Inferior parietal cortex (tissue), 1 donor: ENCODE measurements at regions not wholly inside any gene's neighbourhood (a gene's known extent, or its start where the extent isn't known, plus 50 kb on each side); places are given as distances from the start of the nearest gene placed in this dataset.

Source experiments
- DNase-seq: peaks from one replicate; pipeline ENCODE4 v3.0.0-alpha.2; 2016; ENCODE audit errors: extremely low spot score

GRCh38 chr3:135740211-135740610, 225.3 kb upstream of the PPP2R3A start:
- DNase-seq, result no peak

DNA sequence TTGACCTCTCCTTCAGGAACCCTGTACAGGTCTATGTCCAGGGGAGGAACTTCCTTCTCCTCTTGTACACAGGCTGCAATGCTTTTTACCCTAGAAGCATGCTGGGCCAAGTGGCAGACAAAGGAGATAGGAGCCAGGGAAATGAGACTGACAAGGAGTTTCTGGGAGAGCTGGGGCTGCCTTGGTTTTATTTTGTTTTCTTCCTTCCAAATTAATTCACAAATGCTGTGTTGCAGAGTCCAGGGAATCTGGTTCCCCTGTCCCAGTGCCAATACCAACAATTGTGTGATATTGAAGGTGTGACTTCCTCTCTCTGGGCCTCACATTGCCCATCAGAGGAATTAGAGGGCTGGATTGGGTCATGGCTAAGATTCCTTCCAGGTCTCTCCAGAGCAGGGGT, 224.8 kb upstream of the PPP2R3A start:
- DNase-seq, result no peak

DNA sequence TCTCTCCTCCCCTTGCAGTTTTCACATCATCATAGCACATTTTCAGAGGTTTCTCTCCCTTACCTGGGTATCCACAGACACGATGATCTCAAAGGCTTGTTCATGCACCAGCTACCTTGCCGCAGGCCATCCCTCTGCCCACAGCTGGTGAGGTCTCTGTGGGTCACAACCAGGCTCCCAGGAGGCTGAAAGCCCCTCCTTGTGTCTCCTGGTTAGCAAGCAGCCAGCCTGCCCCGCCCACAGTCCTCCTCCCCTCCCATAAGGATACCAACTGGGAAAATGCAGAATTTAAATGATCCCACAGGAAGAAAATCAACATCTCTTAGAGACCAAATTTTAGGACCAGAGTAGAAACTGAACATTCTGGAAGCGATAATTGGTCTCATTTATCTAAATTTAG, 213.5 kb upstream of the PPP2R3A start:
- DNase-seq, result no peak

- DNase-seq, result no peak
Observed at GRCh38 chr3:135752851-135753250, 212.7 kb upstream of the PPP2R3A start.

DNA sequence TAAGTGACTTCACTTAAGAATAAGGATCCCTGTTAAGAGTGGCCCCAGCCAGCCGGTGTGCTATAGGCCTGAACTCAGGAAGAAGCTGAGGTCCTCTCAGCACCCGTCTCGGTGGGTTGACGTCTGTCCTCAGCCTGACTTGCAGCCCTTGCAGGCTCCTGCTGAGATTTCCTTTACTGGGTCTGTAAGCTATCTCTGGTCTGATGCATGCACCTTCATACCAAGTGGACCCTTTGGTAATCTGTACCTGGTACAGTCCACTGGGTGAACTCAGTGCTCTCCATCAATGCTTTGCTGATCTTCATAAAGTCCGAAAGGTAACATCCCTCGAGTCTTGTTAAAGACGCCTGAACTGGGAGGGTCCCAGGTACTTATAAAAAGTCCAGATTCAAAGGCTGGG, 212.0 kb upstream of the PPP2R3A start:
- DNase-seq, result no peak

DNA sequence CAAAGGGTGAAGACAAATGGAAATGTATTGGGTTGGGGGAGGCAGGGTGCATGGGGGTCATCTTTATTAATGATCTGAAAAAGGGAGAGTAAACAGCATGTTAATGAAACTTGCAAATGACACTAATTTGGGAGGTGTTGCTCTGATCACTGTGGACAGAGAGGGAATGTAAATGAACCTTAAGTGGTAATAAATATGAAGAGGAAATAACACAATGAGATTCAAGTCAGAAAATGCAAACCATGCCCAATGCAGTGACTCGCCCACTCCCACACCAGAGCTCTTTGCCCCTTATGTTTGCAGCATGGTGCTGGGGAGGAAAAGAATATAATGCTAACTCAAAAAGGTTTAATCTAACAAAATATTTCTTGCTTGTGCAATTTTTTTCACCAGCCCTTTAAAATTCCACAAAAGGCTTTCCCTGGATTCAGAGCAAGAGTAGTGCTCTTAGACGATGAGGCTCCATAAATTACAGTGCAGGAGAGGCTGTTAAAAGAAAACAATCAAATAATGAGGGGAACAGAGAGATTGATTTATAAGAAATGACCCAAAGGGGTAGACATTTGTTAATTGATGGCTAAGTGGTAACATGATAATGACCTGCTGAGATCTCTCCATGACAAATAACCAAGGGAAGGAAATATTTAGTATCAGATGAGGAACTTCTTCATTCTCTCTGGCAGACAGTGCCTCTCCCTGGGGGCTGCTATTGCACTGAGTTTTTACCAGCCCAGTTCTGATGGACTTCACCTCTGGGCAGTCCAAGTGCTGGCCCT, 210.0 kb upstream of the PPP2R3A start:
- DNase-seq, result no peak

GRCh38 chr3:135756106-135756668, 209.3 kb upstream of the PPP2R3A start:
- peak; percentile 12 for DNase-seq

GRCh38 chr3:135757421-135757820, 208.1 kb upstream of the PPP2R3A start:
- DNase-seq, result no peak

GRCh38 chr3:135758961-135759360, 206.6 kb upstream of the PPP2R3A start:
- DNase-seq, result no peak

- DNase-seq, result no peak
Observed at GRCh38 chr3:135759651-135760050, 205.9 kb upstream of the PPP2R3A start.

- DNase-seq, result no peak
Observed at GRCh38 chr3:135760581-135760980, 204.9 kb upstream of the PPP2R3A start.

GRCh38 chr3:135762188-135762856, 203.2 kb upstream of the PPP2R3A start:
- no peak for DNase-seq

DNA sequence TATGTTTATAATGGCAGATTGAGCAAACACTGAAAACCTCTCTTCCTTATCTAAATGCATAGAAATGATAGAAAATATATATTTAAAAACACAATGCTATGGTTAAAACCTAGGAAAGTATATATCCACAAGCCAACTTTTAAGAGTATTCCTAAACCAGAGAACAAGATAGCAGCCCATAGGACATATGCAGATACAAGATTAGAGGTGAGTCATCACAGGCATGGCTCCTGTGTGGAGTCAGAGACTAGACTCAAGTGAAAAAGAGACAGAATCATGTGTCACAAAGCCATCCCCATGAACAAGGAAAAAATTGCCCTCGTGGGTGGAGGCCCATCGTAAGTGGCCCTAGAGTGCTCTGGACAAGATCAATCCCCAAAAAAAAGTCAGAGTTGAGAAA, 199.4 kb upstream of the PPP2R3A start:
- no peak for DNase-seq

- DNase-seq, result no peak
Observed at GRCh38 chr3:135771760-135772159, 193.8 kb upstream of the PPP2R3A start.

GRCh38 chr3:135779024-135779423, 186.5 kb upstream of the PPP2R3A start:
- DNase-seq, result no peak

DNA sequence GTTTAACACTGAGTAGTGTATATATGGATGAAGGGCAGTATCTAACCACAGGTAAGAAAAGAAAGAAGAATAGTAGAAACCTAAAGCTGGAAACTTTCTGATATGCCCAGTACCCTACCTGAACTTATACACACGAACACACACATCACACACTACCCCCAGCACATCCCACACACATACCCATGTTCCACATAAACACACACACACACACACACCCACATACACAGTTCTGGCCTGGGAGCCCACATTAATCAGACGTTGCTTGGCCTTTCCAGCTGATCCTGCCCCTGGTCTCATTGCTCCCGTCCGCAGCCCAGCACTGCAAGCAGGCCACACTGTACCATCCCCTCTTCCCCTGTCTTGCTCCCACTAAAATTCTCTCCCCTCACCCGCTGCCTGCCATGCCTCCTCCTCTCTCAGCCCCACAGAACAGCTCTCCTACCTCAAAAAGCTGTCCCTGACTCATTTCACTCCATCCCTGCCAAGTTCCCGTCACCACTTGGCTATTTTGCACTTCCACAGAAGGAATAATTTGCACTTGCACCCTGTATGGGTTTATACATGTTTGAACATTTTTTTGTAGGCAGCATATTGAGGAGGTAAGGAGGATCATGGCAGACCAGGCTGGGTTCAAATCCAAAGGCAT, 185.8 kb upstream of the PPP2R3A start:
- peak; percentile 60 for DNase-seq

DNA sequence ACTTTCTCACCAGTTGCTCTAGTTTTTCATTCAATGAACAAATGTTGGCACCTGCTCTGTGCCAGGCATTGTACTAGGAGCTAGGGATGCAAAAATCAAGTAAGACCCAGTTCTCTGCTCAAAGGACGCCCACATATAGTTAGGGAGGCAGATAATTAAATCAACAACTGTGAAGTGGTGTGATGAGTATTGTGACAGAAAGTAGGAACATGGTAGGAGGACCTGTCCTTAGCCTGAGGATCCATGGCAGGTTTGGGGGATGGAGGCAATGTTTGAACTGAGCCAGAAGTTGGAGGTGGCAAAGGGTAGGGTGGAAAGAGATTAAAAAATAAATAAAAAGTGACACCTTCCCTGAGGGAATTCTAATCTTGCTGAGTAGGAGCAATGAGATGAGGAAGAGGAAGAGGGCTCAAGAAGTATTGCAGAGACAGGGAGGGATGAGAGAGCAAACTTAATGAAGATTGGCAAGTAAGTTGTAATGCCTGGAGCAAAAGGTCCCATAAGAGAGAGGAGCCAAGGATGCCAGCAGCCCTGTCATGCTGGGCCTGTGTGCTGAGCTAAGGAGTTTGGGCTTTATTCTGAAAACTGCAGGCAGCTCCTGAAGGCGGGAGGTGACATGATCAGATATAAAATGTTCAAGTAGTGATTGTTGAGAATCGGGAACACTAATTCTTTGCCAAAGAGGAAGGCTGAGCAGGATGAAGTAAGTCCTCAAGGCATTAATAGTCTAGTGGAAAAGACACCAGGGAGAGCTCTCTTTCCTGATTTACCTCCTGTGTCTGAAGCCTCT, 184.3 kb upstream of the PPP2R3A start:
- DNase-seq, result peak; percentile 32

- peak; percentile 3 for DNase-seq
Observed at GRCh38 chr3:135784557-135784956, 181.0 kb upstream of the PPP2R3A start.

DNA sequence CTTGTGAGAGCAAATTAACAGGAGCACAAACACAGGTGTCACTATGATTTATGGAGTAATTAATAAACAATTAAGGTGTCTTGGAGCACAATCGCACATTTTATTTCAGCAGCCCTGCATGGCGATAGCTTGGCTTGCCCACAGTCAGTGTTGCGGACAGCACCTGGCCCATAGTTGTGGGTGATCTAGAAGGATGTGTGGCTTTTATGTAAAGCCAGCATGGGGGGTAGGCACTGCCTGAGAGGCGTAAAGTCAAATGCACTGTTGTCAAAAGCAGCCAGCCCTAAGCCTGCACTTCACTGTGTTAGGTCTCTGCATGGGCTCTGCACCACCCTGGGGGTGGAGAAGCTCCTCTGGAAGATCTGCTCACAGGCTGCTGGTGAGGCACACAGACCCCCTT, 177.4 kb upstream of the PPP2R3A start:
- no peak for DNase-seq

- no peak for DNase-seq
Observed at GRCh38 chr3:135788978-135789377, 176.6 kb upstream of the PPP2R3A start.

- DNase-seq, result no peak
Observed at GRCh38 chr3:135792174-135792573, 173.4 kb upstream of the PPP2R3A start.
